HL-60 (cell line): ENCODE measurements at regions not wholly inside any gene's neighbourhood (a gene's known extent, or its start where the extent isn't known, plus 50 kb on each side); places are given as distances from the start of the nearest gene placed in this dataset.

Experiments
- POLR2AphosphoS5 ChIP-seq: IDR thresholded peaks from 2 replicates; pipeline ENCODE4 v1.6.1; 2012; ENCODE audit warnings: low read depth
- TF ChIP-seq, protein P1 (sequence below): IDR thresholded peaks from one replicate; pipeline ENCODE4 v1.5.1; 2011; ENCODE audit warnings: low read length, control low read depth, inconsistent platforms; ENCODE audit not compliant: insufficient read depth

- TF ChIP-seq, protein P1, sequence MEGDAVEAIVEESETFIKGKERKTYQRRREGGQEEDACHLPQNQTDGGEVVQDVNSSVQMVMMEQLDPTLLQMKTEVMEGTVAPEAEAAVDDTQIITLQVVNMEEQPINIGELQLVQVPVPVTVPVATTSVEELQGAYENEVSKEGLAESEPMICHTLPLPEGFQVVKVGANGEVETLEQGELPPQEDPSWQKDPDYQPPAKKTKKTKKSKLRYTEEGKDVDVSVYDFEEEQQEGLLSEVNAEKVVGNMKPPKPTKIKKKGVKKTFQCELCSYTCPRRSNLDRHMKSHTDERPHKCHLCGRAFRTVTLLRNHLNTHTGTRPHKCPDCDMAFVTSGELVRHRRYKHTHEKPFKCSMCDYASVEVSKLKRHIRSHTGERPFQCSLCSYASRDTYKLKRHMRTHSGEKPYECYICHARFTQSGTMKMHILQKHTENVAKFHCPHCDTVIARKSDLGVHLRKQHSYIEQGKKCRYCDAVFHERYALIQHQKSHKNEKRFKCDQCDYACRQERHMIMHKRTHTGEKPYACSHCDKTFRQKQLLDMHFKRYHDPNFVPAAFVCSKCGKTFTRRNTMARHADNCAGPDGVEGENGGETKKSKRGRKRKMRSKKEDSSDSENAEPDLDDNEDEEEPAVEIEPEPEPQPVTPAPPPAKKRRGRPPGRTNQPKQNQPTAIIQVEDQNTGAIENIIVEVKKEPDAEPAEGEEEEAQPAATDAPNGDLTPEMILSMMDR, result no peak
- TF ChIP-seq POLR2AphosphoS5, result no peak
Observed at GRCh38 chr17:37842401-37842800, 81.8 kb upstream of the TBC1D3K start.
